ENCODE measurements at regions not wholly inside any gene's neighbourhood (a gene's known extent, or its start where the extent isn't known, plus 50 kb on each side); places are given as distances from the start of the nearest gene placed in this dataset.

DNA sequence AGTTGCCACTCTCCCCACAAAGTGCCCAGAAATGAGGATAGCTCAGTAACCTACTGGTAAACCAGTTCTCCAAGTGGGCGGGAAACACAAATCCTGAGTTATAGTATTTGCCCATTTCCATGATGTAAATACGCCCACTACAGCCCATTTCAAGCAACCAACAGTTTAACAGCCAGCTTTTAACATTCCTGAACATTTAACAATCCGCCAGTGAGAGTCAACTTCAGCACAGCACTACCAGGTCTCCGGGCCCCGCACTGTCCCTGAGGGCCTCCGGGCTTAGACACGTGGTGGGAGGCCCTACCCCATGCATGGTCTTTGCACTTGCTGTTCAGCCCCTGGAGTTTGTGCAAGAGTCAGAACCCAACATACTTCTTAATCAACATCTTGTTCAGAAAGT lies 132.0 kb upstream of the CTTNBP2NL start:
- H3K4me1 ChIP-seq (ENCODE audit: insufficient read depth), result peaks cover 20% of the 10 kb centered on the region
- H3K27me3 ChIP-seq, result no peaks in the 10 kb centered on the region
- H2AFZ ChIP-seq, result no peak overlapping the region
- no peak overlapping the region for H3K4me3 ChIP-seq
- WGBS (ENCODE audit: low lambda C conversion rate, missing lambda C conversion rate), result 72% methylated on average over 7 of the region's 7 CpGs
- peak overlapping the region; percentile 33 for H3K27ac ChIP-seq
- no peaks in the 10 kb centered on the region for H4K20me1 ChIP-seq (ENCODE audit: insufficient read depth, poor library complexity, severe bottlenecking)
- H3K4me2 ChIP-seq, result peak overlapping the region; percentile 34
- no peaks in the 10 kb centered on the region for H3K36me3 ChIP-seq (replicated peaks; ENCODE audit: insufficient read depth, low read depth)
- no peaks in the 10 kb centered on the region for H3K9me2 ChIP-seq (replicated peaks; ENCODE audit: insufficient read depth)
- DNase-seq (ENCODE audit: low spot score), result no peak
- no peaks in the 10 kb centered on the region for H3K79me2 ChIP-seq
- H3K9me3 ChIP-seq (ENCODE audit: low read depth), result no peaks in the 10 kb centered on the region
- TF ChIP-seq CTCF (IDR thresholded peaks at IDR 0.05; ENCODE audit: poor library complexity), result no peak
- no peak for TF ChIP-seq EZH2 (IDR thresholded peaks at IDR 0.05; ENCODE audit: borderline replicate concordance)
- no peak for TF ChIP-seq EZH2phosphoT487 (IDR thresholded peaks at IDR 0.05; ENCODE audit: low read depth, severe bottlenecking, unreplicated experiment)

- no peak for DNase-seq (ENCODE audit: low spot score)
- Histone ChIP-seq H3K79me2 (no peaks in the 10 kb centered on the region), H3K4me2 (peak overlapping the region; percentile 34), H3K4me3 (no peak overlapping the region), H3K9me3 (ENCODE audit: low read depth) (no peaks in the 10 kb centered on the region), H3K27ac (peak overlapping the region; percentile 33), H3K9me2 (replicated peaks; ENCODE audit: insufficient read depth) (no peaks in the 10 kb centered on the region), H3K36me3 (replicated peaks; ENCODE audit: insufficient read depth, low read depth) (no peaks in the 10 kb centered on the region), H4K20me1 (ENCODE audit: insufficient read depth, poor library complexity, severe bottlenecking) (no peaks in the 10 kb centered on the region), H3K4me1 (ENCODE audit: insufficient read depth) (peaks cover 20% of the 10 kb centered on the region), H2AFZ (no peak overlapping the region), H3K27me3 (no peaks in the 10 kb centered on the region)
- WGBS (ENCODE audit: low lambda C conversion rate, missing lambda C conversion rate), result 36% methylated on average over 2 of the region's 2 CpGs
- TF ChIP-seq EZH2 (IDR thresholded peaks at IDR 0.05; ENCODE audit: borderline replicate concordance) (no peak), EZH2phosphoT487 (IDR thresholded peaks at IDR 0.05; ENCODE audit: low read depth, severe bottlenecking, unreplicated experiment) (no peak), CTCF (IDR thresholded peaks at IDR 0.05; ENCODE audit: poor library complexity) (no peak)
These were observed 131.5 kb upstream of the CTTNBP2NL start for GRCh38 chr1:112264553-112264952.

DNA sequence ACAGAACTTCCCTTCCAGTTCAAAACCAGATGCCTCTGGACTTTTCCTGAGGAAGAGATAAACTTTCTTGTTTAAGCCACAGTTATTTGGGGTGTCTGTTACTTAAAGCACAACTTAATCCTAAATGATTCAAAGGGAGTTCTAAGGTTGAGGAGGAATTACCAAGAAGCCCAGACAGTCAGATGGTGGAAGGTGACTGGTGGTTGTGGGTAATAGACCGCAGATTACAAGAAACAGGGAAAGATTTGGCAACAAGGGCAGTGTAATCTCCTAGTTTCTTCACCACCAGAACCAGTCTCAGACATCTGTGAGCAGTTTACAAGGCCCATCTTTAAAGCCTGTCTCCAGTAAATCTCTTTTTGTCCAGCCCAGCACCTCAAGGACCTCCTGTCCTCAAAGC lies 130.1 kb upstream of the CTTNBP2NL start:
- Histone ChIP-seq H3K27ac (no peak overlapping the region), H3K36me3 (replicated peaks; ENCODE audit: insufficient read depth, low read depth) (no peaks in the 10 kb centered on the region), H4K20me1 (ENCODE audit: insufficient read depth, poor library complexity, severe bottlenecking) (no peaks in the 10 kb centered on the region), H3K4me2 (no peak overlapping the region), H3K9me3 (ENCODE audit: low read depth) (no peaks in the 10 kb centered on the region), H3K4me3 (no peak overlapping the region), H3K9me2 (replicated peaks; ENCODE audit: insufficient read depth) (no peaks in the 10 kb centered on the region), H2AFZ (no peak overlapping the region), H3K4me1 (ENCODE audit: insufficient read depth) (peaks cover 20% of the 10 kb centered on the region), H3K27me3 (no peaks in the 10 kb centered on the region), H3K79me2 (no peaks in the 10 kb centered on the region)
- 87% methylated on average over 1 of the region's 1 CpG for WGBS (ENCODE audit: low lambda C conversion rate, missing lambda C conversion rate)
- TF ChIP-seq EZH2phosphoT487 (IDR thresholded peaks at IDR 0.05; ENCODE audit: low read depth, severe bottlenecking, unreplicated experiment), result no peak
- TF ChIP-seq CTCF (IDR thresholded peaks at IDR 0.05; ENCODE audit: poor library complexity), result no peak
- no peak for TF ChIP-seq EZH2 (IDR thresholded peaks at IDR 0.05; ENCODE audit: borderline replicate concordance)
- no peak for DNase-seq (ENCODE audit: low spot score)

- no peak for DNase-seq (ENCODE audit: low spot score)
- H3K9me3 ChIP-seq (ENCODE audit: low read depth), result no peaks in the 10 kb centered on the region
- no peaks in the 10 kb centered on the region for H3K79me2 ChIP-seq
- 91% methylated on average over 1 of the region's 1 CpG for WGBS (ENCODE audit: low lambda C conversion rate, missing lambda C conversion rate)
- H3K27ac ChIP-seq, result no peak overlapping the region
- H2AFZ ChIP-seq, result no peak overlapping the region
- no peaks in the 10 kb centered on the region for H3K9me2 ChIP-seq (replicated peaks; ENCODE audit: insufficient read depth)
- no peaks in the 10 kb centered on the region for H4K20me1 ChIP-seq (ENCODE audit: insufficient read depth, poor library complexity, severe bottlenecking)
- H3K27me3 ChIP-seq, result no peaks in the 10 kb centered on the region
- no peaks in the 10 kb centered on the region for H3K36me3 ChIP-seq (replicated peaks; ENCODE audit: insufficient read depth, low read depth)
- peaks cover 20% of the 10 kb centered on the region for H3K4me1 ChIP-seq (ENCODE audit: insufficient read depth)
- H3K4me2 ChIP-seq, result no peak overlapping the region
- no peak overlapping the region for H3K4me3 ChIP-seq
- TF ChIP-seq EZH2phosphoT487 (IDR thresholded peaks at IDR 0.05; ENCODE audit: low read depth, severe bottlenecking, unreplicated experiment) (no peak), CTCF (IDR thresholded peaks at IDR 0.05; ENCODE audit: poor library complexity) (no peak), EZH2 (IDR thresholded peaks at IDR 0.05; ENCODE audit: borderline replicate concordance) (no peak)
These were observed 128.8 kb upstream of the CTTNBP2NL start for GRCh38 chr1:112267206-112267605.

Measured in hepatocyte (in vitro differentiated cells).